HEK293 (cell line): ENCODE measurements at regions not wholly inside any gene's neighbourhood (a gene's known extent, or its start where the extent isn't known, plus 50 kb on each side); places are given as distances from the start of the nearest gene placed in this dataset.

Experiments
- CTCF ChIA-PET: fragments of 350-600 bp; formaldehyde crosslinking; extraction: SDS; loops from one replicate; lab custom pipeline; 2021; ENCODE audit warnings: antibody characterized with exemption; lab: Yijun Ruan, JAX
- POLR2A ChIA-PET: fragments of 300-600 bp; formaldehyde crosslinking; extraction: SDS; loops from one replicate; lab custom pipeline; 2020; ENCODE audit warnings: antibody characterized with exemption, inconsistent platforms; lab: Yijun Ruan, JAX
- H3K27ac ChIP-seq: fragments of 200-500 bp; sonication (Bioruptor generic); 2 replicates; pipeline ENCODE4 v1.5.1; 2014; ENCODE audit warnings: low read depth, low read length, control low read depth, inconsistent platforms; ENCODE audit errors: extremely low read depth
- H3K36me3 ChIP-seq, 2 experiments: fragments of 200-500 bp in 1 of 2; sonication (Bioruptor generic) in 1 of 2; 1 replicate in 1 of 2; 2 replicates in 1 of 2; pipeline ENCODE4 v1.5.1; 2014 to 2017; ENCODE audit warnings: inconsistent platforms in 2 of 2, low read length in 2 of 2; ENCODE audit not compliant: control insufficient read depth in 2 of 2, insufficient read depth in 1 of 2
- H3K4me1 ChIP-seq: fragments of 200-500 bp; sonication (Bioruptor generic); 2 replicates; pipeline ENCODE4 v1.5.1; 2014; ENCODE audit warnings: mild to moderate bottlenecking, low read length, inconsistent platforms; ENCODE audit not compliant: control insufficient read depth, insufficient read depth
- H3K4me3 ChIP-seq: 2 replicates; pipeline ENCODE4 v1.5.1; 2011; ENCODE audit warnings: low read depth, mild to moderate bottlenecking, control low read depth, low read length, moderate library complexity
- H3K9me3 ChIP-seq: fragments of 200-500 bp; sonication (Bioruptor generic); 2 replicates; pipeline ENCODE4 v1.5.1; 2014; ENCODE audit warnings: low read depth, low read length, inconsistent platforms; ENCODE audit not compliant: control insufficient read depth, insufficient read depth
- EGR2 ChIP-seq: fragments of 450-650 bp; formaldehyde crosslinking; IDR thresholded peaks from 2 replicates; pipeline ENCODE4 v1.5.1; 2016; ENCODE audit warnings: low read depth, missing biosample characterization, missing genetic modification characterization
- GLIS1 ChIP-seq: fragments of 450-650 bp; formaldehyde crosslinking; IDR thresholded peaks from 2 replicates; pipeline ENCODE4 v1.5.1; 2016; ENCODE audit warnings: missing biosample characterization, missing genetic modification characterization
- HIC1 ChIP-seq: fragments of 450-650 bp; formaldehyde crosslinking; IDR thresholded peaks from 2 replicates; pipeline ENCODE4 v1.5.1; 2016; ENCODE audit warnings: missing biosample characterization, missing genetic modification characterization
- KLF8 ChIP-seq: fragments of 450-650 bp; formaldehyde crosslinking; IDR thresholded peaks from 2 replicates; pipeline ENCODE4 v1.5.1; 2016; ENCODE audit warnings: missing biosample characterization, missing genetic modification characterization
- SETDB1 ChIP-seq: IDR thresholded peaks from one replicate; pipeline ENCODE4 v1.6.1; 2017; ENCODE audit warnings: mild to moderate bottlenecking, low read length, moderate library complexity, mixed read lengths; ENCODE audit not compliant: insufficient read length
- SP3 ChIP-seq: fragments of 450-650 bp; formaldehyde crosslinking; IDR thresholded peaks from 2 replicates; pipeline ENCODE4 v1.5.1; 2016; ENCODE audit warnings: missing biosample characterization, missing genetic modification characterization
- TRIM28 ChIP-seq: IDR thresholded peaks from 2 replicates; pipeline ENCODE4 v1.6.1; 2011; ENCODE audit warnings: low read length, control low read depth, borderline replicate concordance
- ZBTB17 ChIP-seq: fragments of 450-650 bp; formaldehyde crosslinking; IDR thresholded peaks from 2 replicates; pipeline ENCODE4 v1.5.1; 2016; ENCODE audit warnings: missing biosample characterization, missing genetic modification characterization
- ZIC2 ChIP-seq: fragments of 450-650 bp; formaldehyde crosslinking; IDR thresholded peaks from 2 replicates; pipeline ENCODE4 v1.5.1; 2016; ENCODE audit warnings: missing biosample characterization, missing genetic modification characterization
- ZNF10 ChIP-seq: fragments of 450-650 bp; formaldehyde crosslinking; IDR thresholded peaks from 2 replicates; pipeline ENCODE4 v1.5.1; 2017; ENCODE audit warnings: missing biosample characterization, missing genetic modification characterization
- ZNF132 ChIP-seq: fragments of 450-650 bp; formaldehyde crosslinking; IDR thresholded peaks from 2 replicates; pipeline ENCODE4 v1.5.1; 2017; ENCODE audit warnings: missing biosample characterization, missing genetic modification characterization, borderline replicate concordance
- ZNF138 ChIP-seq: fragments of 450-650 bp; formaldehyde crosslinking; IDR thresholded peaks from 2 replicates; pipeline ENCODE4 v1.5.1; 2016; ENCODE audit warnings: missing biosample characterization, missing genetic modification characterization, borderline replicate concordance
- ZNF146 ChIP-seq: fragments of 450-650 bp; formaldehyde crosslinking; IDR thresholded peaks from 2 replicates; pipeline ENCODE4 v1.5.1; 2016; ENCODE audit warnings: missing biosample characterization, missing genetic modification characterization
- ZNF274 ChIP-seq, 2 experiments: fragments of 200-500 bp in 1 of 2; fragments of 450-650 bp in 1 of 2; sonication (Bioruptor generic) in 1 of 2; formaldehyde crosslinking in 1 of 2; IDR thresholded peaks; 2 replicates each; pipeline versions ENCODE4 v1.5.1 to v1.6.1; 2014 to 2016; ENCODE audit warnings: borderline replicate concordance in 1 of 2, inconsistent platforms in 1 of 2, low read length in 1 of 2, missing biosample characterization in 1 of 2, missing genetic modification characterization in 1 of 2
- ZNF335 ChIP-seq: fragments of 450-650 bp; formaldehyde crosslinking; conservative IDR thresholded peaks from 2 replicates; pipeline ENCODE4 v1.5.1; 2016; ENCODE audit warnings: missing biosample characterization, missing genetic modification characterization
- ZNF433 ChIP-seq: fragments of 450-650 bp; formaldehyde crosslinking; IDR thresholded peaks from 2 replicates; pipeline ENCODE4 v1.5.1; 2016; ENCODE audit warnings: missing biosample characterization, missing genetic modification characterization, low read depth
- ZNF510 ChIP-seq: fragments of 450-650 bp; formaldehyde crosslinking; IDR thresholded peaks from 2 replicates; pipeline ENCODE4 v1.5.1; 2018; ENCODE audit warnings: mild to moderate bottlenecking, missing genetic modification characterization, missing biosample characterization; ENCODE audit not compliant: insufficient replicate concordance
- ZNF629 ChIP-seq: fragments of 450-650 bp; formaldehyde crosslinking; IDR thresholded peaks from 2 replicates; pipeline ENCODE4 v1.5.1; 2017; ENCODE audit warnings: missing biosample characterization, missing genetic modification characterization
- ZNF645 ChIP-seq: fragments of 450-650 bp; formaldehyde crosslinking; IDR thresholded peaks from 2 replicates; pipeline ENCODE4; 2016; ENCODE audit warnings: missing biosample characterization, missing genetic modification characterization
- ZNF664 ChIP-seq: fragments of 450-650 bp; formaldehyde crosslinking; IDR thresholded peaks from 2 replicates; pipeline ENCODE4 v1.5.1; 2016; ENCODE audit warnings: missing biosample characterization, missing genetic modification characterization
- ZNF701 ChIP-seq: fragments of 450-650 bp; formaldehyde crosslinking; IDR thresholded peaks from 2 replicates; pipeline ENCODE4 v1.5.1; 2016; ENCODE audit warnings: missing biosample characterization, missing genetic modification characterization
- ZNF707 ChIP-seq: fragments of 450-650 bp; formaldehyde crosslinking; IDR thresholded peaks from 2 replicates; pipeline ENCODE4 v1.5.1; 2016; ENCODE audit warnings: missing biosample characterization, missing genetic modification characterization
- ZNF768 ChIP-seq: fragments of 450-650 bp; formaldehyde crosslinking; IDR thresholded peaks from 2 replicates; pipeline ENCODE4 v1.5.1; 2018; ENCODE audit warnings: missing biosample characterization, mild to moderate bottlenecking, missing genetic modification characterization
- ZSCAN18 ChIP-seq: fragments of 450-650 bp; formaldehyde crosslinking; IDR thresholded peaks from 2 replicates; pipeline ENCODE4 v1.5.1; 2016; ENCODE audit warnings: missing biosample characterization, missing genetic modification characterization

- POLR2A ChIA-PET: no interaction called here
- H3K27ac ChIP-seq: no peak overlapping the region
- CTCF ChIA-PET: no interaction called here
- H3K4me3 ChIP-seq: no peak overlapping the region
- no peaks in the 10 kb centered on the region for H3K9me3 ChIP-seq
- no peaks in the 10 kb centered on the region for H3K4me1 ChIP-seq
- H3K36me3 ChIP-seq: no peaks in the 10 kb centered on the region
- TF ChIP-seq ZNF138 (tag by site-specific recombination) (no peak), ZNF701 (no peak), ZNF664 (tag by site-specific recombination) (no peak)
- TF ChIP-seq, all 188 proteins: peak for 0
Observed at GRCh38 chr13:64810750-64811149, 2419.4 kb downstream of the PCDH9 start.

- no peak overlapping the region for H3K4me3 ChIP-seq
- no peaks in the 10 kb centered on the region for H3K4me1 ChIP-seq
- H3K36me3 ChIP-seq: no peaks in the 10 kb centered on the region
- H3K9me3 ChIP-seq: no peaks in the 10 kb centered on the region
- TF ChIP-seq ZNF629: no peak
- TF ChIP-seq ZIC2: no peak
- no peak for TF ChIP-seq GLIS1 (tag by site-specific recombination)
- no peak for TF ChIP-seq ZNF433 (tag by site-specific recombination)
- peak; percentile 73; the same call in 1 of the 2 replicates for TF ChIP-seq TRIM28
- no peak for TF ChIP-seq ZNF768 (tag by site-specific recombination)
- no peak for TF ChIP-seq ZSCAN18 (tag by site-specific recombination)
- TF ChIP-seq ZNF146: no peak
- no peak for TF ChIP-seq ZNF132 (tag by site-specific recombination)
- no peak for TF ChIP-seq SP3 (tag by site-specific recombination)
- no peak for TF ChIP-seq ZNF707 (tag by site-specific recombination)
- no peak for TF ChIP-seq EGR2
- TF ChIP-seq ZNF10 (tag by site-specific recombination): no peak
- TF ChIP-seq KLF8: no peak
- TF ChIP-seq SETDB1: peak; percentile 84
- TF ChIP-seq ZNF510 (tag by site-specific recombination): no peak
- TF ChIP-seq, all 188 proteins: peak for 2
- ChIA-PET POLR2A (no interaction called here), CTCF (no interaction called here)
- H3K27ac ChIP-seq: no peak overlapping the region
Observed at GRCh38 chr13:64808704-64809103, 2421.4 kb downstream of the PCDH9 start.

- H3K36me3 ChIP-seq: no peaks in the 10 kb centered on the region
- POLR2A ChIA-PET: no interaction called here
- H3K4me1 ChIP-seq: no peaks in the 10 kb centered on the region
- H3K27ac ChIP-seq: no peak overlapping the region
- no peaks in the 10 kb centered on the region for H3K9me3 ChIP-seq
- TF ChIP-seq HIC1 (tag by site-specific recombination) (no peak), ZNF335 (tag by site-specific recombination) (no peak), ZBTB17 (no peak), ZNF645 (no peak), ZNF274 (IDR thresholded peaks at IDR 0.05; ENCODE audit: low read length) (no peak), ZNF274 (tag by site-specific recombination; IDR thresholded peaks at IDR 0.05; ENCODE audit: borderline replicate concordance) (no peak)
- CTCF ChIA-PET: no interaction called here
- no peak overlapping the region for H3K4me3 ChIP-seq
Observed at GRCh38 chr13:64801768-64802167, 2428.4 kb downstream of the PCDH9 start.
